GM18868 (cell line): ENCODE measurements at regions not wholly inside any gene's neighbourhood (a gene's known extent, or its start where the extent isn't known, plus 50 kb on each side); places are given as distances from the start of the nearest gene placed in this dataset.

Experiments used
- ATAC-seq: cut with Tn5 transposase; IDR thresholded peaks from one replicate; pipeline ENCODE4 v1.9.1; 2021; ENCODE audit warnings: mild to moderate bottlenecking, moderate library complexity; ENCODE audit not compliant: unreplicated experiment

DNA sequence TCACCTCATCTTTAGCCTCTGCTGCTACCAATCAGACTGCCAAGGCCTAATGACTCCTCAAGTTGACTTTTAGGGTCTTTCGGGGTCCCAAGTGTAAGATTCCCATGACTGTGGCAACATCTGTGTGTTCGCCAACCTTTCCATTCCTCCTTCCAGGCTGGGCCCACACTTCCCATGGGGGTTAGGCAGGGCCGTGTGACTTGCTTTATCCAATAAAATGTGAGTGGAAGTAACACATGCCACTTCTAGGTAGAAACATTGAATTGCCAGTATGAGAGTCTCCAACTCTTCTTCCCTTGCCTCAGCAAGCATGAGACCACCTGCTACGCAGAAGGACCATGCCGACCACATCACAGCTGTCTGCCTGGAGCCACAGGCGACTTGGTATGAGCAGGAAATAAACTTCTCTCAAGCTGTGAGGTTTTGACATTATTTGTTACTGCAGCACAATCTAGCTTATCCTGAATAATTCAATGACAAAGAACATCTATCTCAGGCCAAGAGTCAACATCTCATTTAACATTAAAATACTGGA is 190.4 kb upstream of the IER5L start:
- no peak for ATAC-seq

DNA sequence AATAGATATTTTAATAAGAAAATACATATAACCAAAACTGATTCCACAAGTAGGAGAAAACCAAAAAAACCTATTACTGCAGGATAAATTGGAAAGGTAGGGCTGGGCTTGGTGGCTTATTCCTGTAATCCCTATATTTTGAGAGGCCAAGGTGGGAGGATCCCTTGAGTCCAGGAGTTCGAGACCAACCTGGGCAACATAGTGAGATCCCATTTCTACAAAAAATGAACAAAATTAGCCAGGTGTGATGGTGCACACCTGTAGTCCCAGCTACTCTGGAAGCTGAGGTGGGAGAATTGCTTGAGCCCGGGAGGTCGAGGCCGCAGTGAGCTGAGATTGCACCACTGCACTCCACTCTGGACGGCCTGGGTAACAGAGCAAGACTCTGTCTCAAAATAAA is 189.2 kb upstream of the IER5L start:
- no peak for ATAC-seq

- ATAC-seq = no peak
These were observed 187.1 kb upstream of the IER5L start for GRCh38 chr9:129365196-129365595.

GRCh38 chr9:129363216-129363873 is 185.3 kb upstream of the IER5L start:
- no peak for ATAC-seq

GRCh38 chr9:129362287-129363000 is 184.4 kb upstream of the IER5L start:
- ATAC-seq = no peak

DNA sequence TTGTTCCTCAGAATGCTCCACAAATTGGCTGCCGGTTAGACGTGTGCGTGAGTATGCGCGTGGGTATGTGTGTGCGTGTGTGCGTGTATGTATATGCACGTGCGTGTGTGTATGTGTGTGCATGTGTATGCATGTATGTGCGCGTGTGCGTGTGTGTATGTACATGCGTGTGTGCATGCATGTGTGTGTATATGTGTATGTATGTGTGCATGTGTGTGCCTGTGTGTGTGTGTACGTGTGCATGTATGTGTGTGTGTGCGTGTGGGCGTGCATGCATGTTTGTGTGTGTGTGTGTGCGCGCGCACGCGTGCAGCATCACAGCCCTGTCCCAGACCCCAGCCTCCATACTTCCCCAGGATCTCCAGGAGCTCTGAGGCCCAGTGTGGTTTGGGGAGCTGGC is 183.1 kb upstream of the IER5L start:
- ATAC-seq = no peak

- ATAC-seq = no peak
These were observed 182.0 kb upstream of the IER5L start for GRCh38 chr9:129359916-129360536.

- no peak for ATAC-seq
These were observed 181.2 kb upstream of the IER5L start for GRCh38 chr9:129359162-129359811.

- no peak for ATAC-seq
These were observed 180.6 kb upstream of the IER5L start for GRCh38 chr9:129358621-129359154.

- ATAC-seq = no peak
These were observed 179.7 kb upstream of the IER5L start for GRCh38 chr9:129357773-129358245.

DNA sequence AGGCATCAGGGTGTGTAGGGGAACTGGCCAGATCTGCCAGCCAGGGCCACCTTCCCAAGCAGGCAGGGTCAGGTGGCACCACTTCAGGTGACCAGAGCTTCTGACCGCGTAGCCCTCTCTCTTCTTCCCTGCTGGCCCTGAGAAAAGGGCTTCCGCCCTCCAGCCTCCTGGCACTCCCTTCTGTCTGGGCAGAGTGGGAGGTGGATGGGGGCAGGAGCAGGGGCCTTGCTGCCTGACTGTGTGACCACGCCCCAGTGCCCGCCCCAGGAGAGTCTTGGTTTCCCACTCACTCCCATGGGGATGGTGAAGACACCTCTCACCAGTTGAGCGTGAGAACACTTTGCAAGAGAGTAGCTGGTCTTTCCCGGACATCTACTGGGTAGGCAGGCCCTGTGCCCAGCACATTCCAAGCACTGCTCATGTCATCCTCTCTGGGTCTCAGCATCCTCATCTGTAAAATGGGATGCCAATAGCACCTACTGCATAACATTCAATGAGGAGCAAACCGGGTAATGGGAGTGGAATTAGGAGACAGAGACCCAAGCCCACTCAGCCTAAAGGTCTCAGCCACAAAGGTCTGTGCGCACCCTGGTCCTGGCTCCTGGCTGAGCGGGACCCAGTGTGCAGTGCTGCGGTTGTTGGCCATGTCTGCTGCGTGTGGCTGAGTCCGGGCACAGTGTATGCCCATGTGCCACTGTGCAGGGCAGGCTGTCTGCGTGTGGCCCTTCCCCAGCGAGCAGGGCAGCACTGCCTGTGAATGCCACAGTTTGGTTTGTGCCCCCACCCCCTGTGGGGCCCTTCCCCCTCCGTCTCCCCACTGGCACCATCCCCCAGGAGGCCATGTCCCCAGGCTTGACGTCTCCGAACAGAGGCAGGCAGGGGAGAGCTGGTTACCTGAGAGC is 179.1 kb upstream of the IER5L start:
- ATAC-seq = no peak

- no peak for ATAC-seq
These were observed 177.6 kb upstream of the IER5L start for GRCh38 chr9:129355631-129356030.

- no peak for ATAC-seq
These were observed 176.4 kb upstream of the IER5L start for GRCh38 chr9:129354498-129354897.

GRCh38 chr9:129353697-129354336 is 175.8 kb upstream of the IER5L start:
- ATAC-seq = no peak

- ATAC-seq = no peak
These were observed 174.2 kb upstream of the IER5L start for GRCh38 chr9:129352146-129352865.

- ATAC-seq = no peak
These were observed 173.6 kb upstream of the IER5L start for GRCh38 chr9:129351642-129352145.

GRCh38 chr9:129351058-129351641 is 173.1 kb upstream of the IER5L start:
- ATAC-seq = no peak
